Spleen (tissue), 7 donors: ENCODE measurements at regions not wholly inside any gene's neighbourhood (a gene's known extent, or its start where the extent isn't known, plus 50 kb on each side); places are given as distances from the start of the nearest gene placed in this dataset.

ENCODE experiments used
- CTCF ChIP-seq, 11 experiments: fragments of 200-600 bp in 7 of 11; fragments of 450-650 bp in 4 of 11; sonication (generic) in 4 of 11; IDR thresholded peaks in 8 of 11; conservative IDR thresholded peaks in 3 of 11; 1 replicate in 7 of 11; 2 replicates in 4 of 11; pipeline versions ENCODE4 v1.4.0 to v1.8.0; 2016 to 2021; ENCODE audit warnings: antibody characterized with exemption in 11 of 11, inconsistent platforms in 4 of 11, mild to moderate bottlenecking in 1 of 11
- POLR2A ChIP-seq, 3 donors: fragments of 450-650 bp; IDR thresholded peaks; one replicate each; pipeline ENCODE4 v1.5.1; 2017; ENCODE audit warnings: antibody characterized with exemption in 3 of 3, mild to moderate bottlenecking in 1 of 3
- POLR2AphosphoS5 ChIP-seq, 3 donors: sonication (generic); formaldehyde crosslinking; IDR thresholded peaks; one replicate each; pipeline ENCODE4 v1.5.1; 2017; ENCODE audit warnings: antibody characterized with exemption in 3 of 3
- donor health status: DM: no; HTN: no; CAD: no; lungs with moderate emphysema.
- donor health status: DM: no; HTN: no; CAD: no.
- donor health status: DM: no; HTN: no; CAD: no.

- TF ChIP-seq CTCF (IDR thresholded peaks at IDR 0.05 in 8 of 11, conservative IDR thresholded peaks at IDR 0.05 in 3 of 11) (no peak), POLR2A (IDR thresholded peaks at IDR 0.05) (no peak), POLR2AphosphoS5 (IDR thresholded peaks at IDR 0.05) (no peak)
These were observed 59.5 kb upstream of the MBOAT1 start for GRCh38 chr6:20271818-20272217.
